HepG2 (cell line): ENCODE measurements at regions not wholly inside any gene's neighbourhood (a gene's known extent, or its start where the extent isn't known, plus 50 kb on each side); places are given as distances from the start of the nearest gene placed in this dataset.

Source experiments
- ATF3 ChIP-seq: sonication (generic); formaldehyde crosslinking; IDR thresholded peaks from 2 replicates; pipeline ENCODE4 v1.4.0; 2020; ENCODE audit warnings: missing genetic modification reagents
- BCL3 ChIP-seq: sonication (generic); formaldehyde crosslinking; IDR thresholded peaks from 2 replicates; pipeline ENCODE4 v1.5.1; 2020; ENCODE audit warnings: mild to moderate bottlenecking, missing genetic modification reagents, moderate library complexity
- CEBPB ChIP-seq: IDR thresholded peaks from 2 replicates; pipeline ENCODE4 v1.6.1; 2011; ENCODE audit warnings: low read depth, low read length, improper control_type of control experiment, borderline replicate concordance
- CEBPG ChIP-seq: IDR thresholded peaks from 2 replicates; pipeline ENCODE4 v1.6.1; 2016
- CHD2 ChIP-seq: IDR thresholded peaks from 2 replicates; pipeline ENCODE4 v1.6.1; 2011; ENCODE audit warnings: low read depth, low read length, improper control_type of control experiment
- CREBL2 ChIP-seq: sonication (generic); formaldehyde crosslinking; IDR thresholded peaks from 2 replicates; pipeline ENCODE4 v1.8.1; 2023; ENCODE audit warnings: missing genetic modification reagents, mild to moderate bottlenecking, borderline replicate concordance
- HOMEZ ChIP-seq: IDR thresholded peaks from 2 replicates; pipeline ENCODE4 v1.6.1; 2016; ENCODE audit warnings: low read depth
- MNT ChIP-seq: fragments of 450-650 bp; IDR thresholded peaks from 2 replicates; pipeline ENCODE4 v1.6.1; 2016
- ONECUT2 ChIP-seq: sonication (generic); formaldehyde crosslinking; IDR thresholded peaks from 2 replicates; pipeline ENCODE4 v1.4.0; 2020; ENCODE audit warnings: missing genetic modification reagents
- PBX2 ChIP-seq: IDR thresholded peaks from 2 replicates; pipeline ENCODE4 v1.6.1; 2016; ENCODE audit warnings: control low read depth
- SATB2 ChIP-seq: sonication (generic); formaldehyde crosslinking; IDR thresholded peaks from 2 replicates; pipeline ENCODE4 v1.5.0; 2020; ENCODE audit warnings: missing genetic modification reagents
- SOX6 ChIP-seq, 2 experiments: fragments of 450-650 bp in 1 of 2; sonication (generic) in 1 of 2; formaldehyde crosslinking in 1 of 2; IDR thresholded peaks; 2 replicates each; pipeline versions ENCODE4 v1.4.0 to v1.6.1; 2017 to 2020; ENCODE audit warnings: antibody characterized with exemption in 1 of 2, mild to moderate bottlenecking in 1 of 2, missing genetic modification reagents in 1 of 2
- STAG1 ChIP-seq: sonication (generic); formaldehyde crosslinking; IDR thresholded peaks from 2 replicates; pipeline ENCODE4 v1.4.0; 2020; ENCODE audit warnings: missing genetic modification reagents
- UBTF ChIP-seq: sonication (generic); formaldehyde crosslinking; IDR thresholded peaks from 2 replicates; pipeline ENCODE4 v1.4.0; 2020; ENCODE audit warnings: mild to moderate bottlenecking, missing genetic modification reagents
- ZC3H13 ChIP-seq: sonication (generic); formaldehyde crosslinking; IDR thresholded peaks from 2 replicates; pipeline ENCODE4 v1.8.1; 2023; ENCODE audit warnings: mild to moderate bottlenecking, missing genetic modification reagents, moderate library complexity
- ZKSCAN5 ChIP-seq: sonication (generic); formaldehyde crosslinking; IDR thresholded peaks from 2 replicates; pipeline ENCODE4 v1.5.1; 2020; ENCODE audit warnings: mild to moderate bottlenecking, missing genetic modification reagents
- ZNF10 ChIP-seq: sonication (generic); formaldehyde crosslinking; IDR thresholded peaks from 2 replicates; pipeline ENCODE4 v1.4.0; 2020; ENCODE audit warnings: mild to moderate bottlenecking, low read depth, missing genetic modification reagents, borderline replicate concordance
- ZNF547 ChIP-seq: sonication (generic); formaldehyde crosslinking; IDR thresholded peaks from 2 replicates; pipeline ENCODE4 v1.5.1; 2020; ENCODE audit warnings: mild to moderate bottlenecking, missing genetic modification reagents

GRCh38 chr1:91617285-91617765, 116.7 kb downstream of the CDC7 start (continued):
- TF ChIP-seq ONECUT2 (CRISPR knock-in tag): no peak
- TF ChIP-seq CEBPB: peak; percentile 93
- no peak for TF ChIP-seq PBX2 (CRISPR knock-in tag)
- TF ChIP-seq STAG1: peak; percentile 71
- TF ChIP-seq MNT: no peak
- TF ChIP-seq CHD2: no peak
- TF ChIP-seq ZNF10 (CRISPR knock-in tag): no peak
- no peak for TF ChIP-seq SATB2 (CRISPR knock-in tag)
- no peak for TF ChIP-seq ZKSCAN5 (CRISPR knock-in tag)
- no peak for TF ChIP-seq SOX6 (IDR thresholded peaks at IDR 0.05)
- TF ChIP-seq SOX6 (CRISPR knock-in tag; IDR thresholded peaks at IDR 0.05): 0 out of 2 replicates have a peak, but pooled peaks have one; percentile 12
- TF ChIP-seq ZNF547: no peak
- peak; percentile 89 for TF ChIP-seq CEBPG (CRISPR knock-in tag)
- TF ChIP-seq HOMEZ (CRISPR knock-in tag): no peak
- no peak for TF ChIP-seq CREBL2 (CRISPR knock-in tag)
- no peak for TF ChIP-seq ZC3H13 (CRISPR knock-in tag)
- TF ChIP-seq BCL3: no peak
- TF ChIP-seq ATF3 (CRISPR knock-in tag): no peak
- TF ChIP-seq UBTF (CRISPR knock-in tag): no peak
